ENCODE measurements at regions not wholly inside any gene's neighbourhood (a gene's known extent, or its start where the extent isn't known, plus 50 kb on each side); places are given as distances from the start of the nearest gene placed in this dataset.
"Not testable (repeated sequence)": the region's sequence is repeated elsewhere in the genome, so short reads cannot be mapped to it uniquely, and the experiment has no call there.

DNA sequence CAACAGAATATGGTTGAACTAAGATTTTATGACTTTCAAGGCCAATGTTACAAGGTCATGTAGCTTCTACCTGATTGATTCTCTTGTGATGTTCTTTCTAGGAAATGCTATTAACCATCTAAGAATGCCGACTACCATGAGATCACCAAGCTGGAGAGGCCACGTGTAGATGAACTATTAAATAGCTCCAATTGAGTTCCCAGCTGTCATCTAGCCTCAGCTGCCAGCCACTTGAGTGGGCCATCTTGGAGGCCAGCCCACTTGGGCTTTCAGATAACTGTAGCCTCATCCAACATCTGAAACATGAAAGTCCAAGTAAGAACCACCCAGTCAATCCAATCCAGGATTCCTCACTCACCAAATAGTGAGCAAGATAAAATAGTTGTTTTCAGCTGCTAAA, 376.9 kb upstream of the TMEFF2 start:
- Histone ChIP-seq H3K4me1 (replicated peaks) (no peaks in the 10 kb centered on the region), H3K36me3 (no peaks in the 10 kb centered on the region), H3K27ac (no peak overlapping the region), H3K27me3 (replicated peaks) (no peaks in the 10 kb centered on the region), H3K4me3 (no peak overlapping the region), H3K9me3 (replicated peaks) (no peaks in the 10 kb centered on the region)
- DNase-seq (ENCODE audit: low read depth in 1 of 2, low spot score in 2 of 2) = no peak

- no peak overlapping the region for H3K4me3 ChIP-seq
- no peak for DNase-seq (ENCODE audit: low read depth in 1 of 2, low spot score in 2 of 2)
- no peaks in the 10 kb centered on the region for H3K36me3 ChIP-seq
- H3K27ac ChIP-seq = no peak overlapping the region
- no peaks in the 10 kb centered on the region for H3K27me3 ChIP-seq (replicated peaks)
- H3K9me3 ChIP-seq (replicated peaks) = no peaks in the 10 kb centered on the region
- H3K4me1 ChIP-seq (replicated peaks) = no peaks in the 10 kb centered on the region
Observed at GRCh38 chr2:192570788-192571187, 376.1 kb upstream of the TMEFF2 start.

DNA sequence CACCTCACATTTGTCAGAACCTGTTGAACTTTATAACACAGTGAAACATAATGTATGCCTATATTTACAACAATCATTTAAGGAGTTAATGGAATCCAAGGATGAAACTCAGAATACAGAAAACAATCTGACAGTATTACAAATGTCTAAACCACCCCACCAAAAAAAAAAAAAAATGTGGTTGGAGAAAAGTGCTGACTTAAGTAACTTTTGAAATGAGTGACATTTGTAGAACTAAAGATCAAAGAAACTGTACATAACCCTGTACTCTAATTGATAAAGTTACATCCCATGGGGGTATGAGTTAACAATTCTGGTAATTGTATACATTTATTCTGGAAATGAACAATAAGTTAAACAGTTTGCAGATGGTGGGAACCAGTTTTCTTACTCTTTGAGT, 372.1 kb upstream of the TMEFF2 start:
- no peak overlapping the region for H3K27ac ChIP-seq
- H3K36me3 ChIP-seq = no peaks in the 10 kb centered on the region
- no peaks in the 10 kb centered on the region for H3K4me1 ChIP-seq (replicated peaks)
- DNase-seq (ENCODE audit: low read depth in 1 of 2, low spot score in 2 of 2) = no peak
- no peaks in the 10 kb centered on the region for H3K9me3 ChIP-seq (replicated peaks)
- no peaks in the 10 kb centered on the region for H3K27me3 ChIP-seq (replicated peaks)
- no peak overlapping the region for H3K4me3 ChIP-seq

GRCh38 chr2:192560326-192560725, 365.6 kb upstream of the TMEFF2 start:
- no peaks in the 10 kb centered on the region for H3K27me3 ChIP-seq (replicated peaks)
- no peaks in the 10 kb centered on the region for H3K36me3 ChIP-seq
- H3K4me3 ChIP-seq = no peak overlapping the region
- no peak for DNase-seq (ENCODE audit: low read depth in 1 of 2, low spot score in 2 of 2)
- no peaks in the 10 kb centered on the region for H3K4me1 ChIP-seq (replicated peaks)
- no peak overlapping the region for H3K27ac ChIP-seq
- no peaks in the 10 kb centered on the region for H3K9me3 ChIP-seq (replicated peaks)

DNA sequence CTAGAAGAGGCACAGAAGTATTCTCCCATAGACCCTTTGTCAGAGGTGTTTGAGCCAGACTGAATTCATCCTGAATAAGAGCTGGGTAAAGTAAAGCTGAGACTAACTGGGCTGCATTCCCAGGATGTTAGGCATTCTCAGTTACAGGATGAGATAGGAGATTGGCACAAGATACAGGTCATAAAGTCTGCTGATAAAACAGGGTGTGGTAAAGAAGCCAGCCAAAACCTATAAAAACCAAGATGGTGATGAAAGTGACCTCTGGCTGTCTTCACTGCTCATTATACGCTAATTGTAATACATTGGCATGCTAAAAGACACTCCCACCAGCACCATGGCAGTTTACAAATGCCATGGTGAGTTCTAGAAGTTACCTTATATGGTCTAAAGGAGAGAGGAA, 364.9 kb upstream of the TMEFF2 start:
- DNase-seq (ENCODE audit: low read depth in 1 of 2, low spot score in 2 of 2) = no peak
- H3K27me3 ChIP-seq (replicated peaks) = no peaks in the 10 kb centered on the region

DNA sequence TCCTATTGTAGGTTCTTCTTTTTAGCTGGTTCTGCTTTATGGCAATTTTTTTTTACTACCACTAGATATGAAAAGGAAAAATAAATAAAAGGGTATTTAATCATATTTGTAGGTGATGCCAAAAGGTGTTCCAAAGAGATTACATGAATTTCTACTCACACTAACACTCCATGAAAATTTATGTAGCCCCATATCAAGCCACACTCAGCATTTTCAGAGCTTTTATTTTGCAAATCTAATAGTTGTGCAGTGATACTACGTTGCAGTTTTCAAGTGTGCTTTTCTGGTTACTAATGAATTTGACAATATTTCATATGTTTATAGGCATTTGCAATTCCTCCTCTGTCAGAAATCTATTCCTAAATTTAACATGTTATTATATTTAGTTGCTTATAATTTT, 363.9 kb upstream of the TMEFF2 start:
- no peaks in the 10 kb centered on the region for H3K4me1 ChIP-seq (replicated peaks)
- no peak for DNase-seq (ENCODE audit: low read depth in 1 of 2, low spot score in 2 of 2)
- H3K27me3 ChIP-seq (replicated peaks) = no peaks in the 10 kb centered on the region
- H3K27ac ChIP-seq = no peak overlapping the region
- no peaks in the 10 kb centered on the region for H3K36me3 ChIP-seq
- no peak overlapping the region for H3K4me3 ChIP-seq
- H3K9me3 ChIP-seq (replicated peaks) = no peaks in the 10 kb centered on the region

More for the DNA sequence above, 364.9 kb upstream of the TMEFF2 start:
- H3K27ac ChIP-seq = no peak overlapping the region
- no peaks in the 10 kb centered on the region for H3K9me3 ChIP-seq (replicated peaks)
- no peaks in the 10 kb centered on the region for H3K36me3 ChIP-seq
- no peaks in the 10 kb centered on the region for H3K4me1 ChIP-seq (replicated peaks)
- no peak overlapping the region for H3K4me3 ChIP-seq

DNA sequence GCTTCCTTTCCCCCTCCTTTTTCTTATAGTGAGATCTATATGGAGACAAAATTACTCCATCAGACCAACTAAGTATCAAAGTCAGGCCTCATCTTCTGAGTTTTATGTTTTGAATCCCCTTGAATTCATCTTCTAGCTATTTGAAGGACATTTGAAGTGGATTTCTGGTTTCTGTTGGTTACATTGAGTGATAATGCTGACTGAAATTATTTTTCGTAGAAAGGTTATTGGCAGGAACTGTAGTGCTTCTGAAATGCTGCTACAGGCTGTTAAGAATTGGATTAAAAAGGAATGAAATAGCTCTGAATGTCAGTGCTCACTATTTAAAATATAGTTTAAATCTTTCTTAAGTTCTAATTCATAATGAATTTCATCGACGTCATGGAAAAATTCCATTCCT, 361.0 kb upstream of the TMEFF2 start:
- no peaks in the 10 kb centered on the region for H3K27me3 ChIP-seq (replicated peaks)
- no peak for DNase-seq (ENCODE audit: low read depth in 1 of 2, low spot score in 2 of 2)
- H3K9me3 ChIP-seq (replicated peaks) = no peaks in the 10 kb centered on the region
- H3K4me1 ChIP-seq (replicated peaks) = no peaks in the 10 kb centered on the region
- H3K36me3 ChIP-seq = no peaks in the 10 kb centered on the region
- no peak overlapping the region for H3K4me3 ChIP-seq
- H3K27ac ChIP-seq = no peak overlapping the region

DNA sequence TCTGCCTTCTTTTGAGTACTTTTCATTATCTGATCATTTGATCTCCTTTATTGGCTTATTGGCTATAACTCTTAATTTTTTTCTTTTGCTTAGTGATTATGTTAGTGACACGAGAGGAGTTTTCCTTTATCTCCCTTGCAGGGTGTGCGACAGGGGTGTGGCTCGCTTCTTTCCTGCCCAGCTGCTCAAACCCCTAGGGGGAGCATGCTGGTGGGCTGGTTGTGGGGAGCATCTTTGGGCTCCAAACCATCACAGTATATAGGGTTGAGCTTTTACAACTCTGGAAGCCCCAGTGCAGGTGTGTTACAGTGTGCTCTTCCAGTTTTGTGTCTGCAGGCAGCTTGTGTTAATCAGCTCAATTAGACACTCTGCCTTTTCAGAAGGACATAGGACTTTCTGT, 357.0 kb upstream of the TMEFF2 start:
- Histone ChIP-seq H3K9me3 (replicated peaks) (no peaks in the 10 kb centered on the region), H3K27me3 (replicated peaks) (no peaks in the 10 kb centered on the region), H3K4me3 (no peak overlapping the region), H3K36me3 (no peaks in the 10 kb centered on the region), H3K27ac (no peak overlapping the region), H3K4me1 (replicated peaks) (no peaks in the 10 kb centered on the region)
- no peak for DNase-seq (ENCODE audit: low read depth in 1 of 2, low spot score in 2 of 2)

GRCh38 chr2:192546565-192546964, 351.8 kb upstream of the TMEFF2 start:
- Histone ChIP-seq H3K9me3 (replicated peaks) (no peaks in the 10 kb centered on the region), H3K4me3 (no peak overlapping the region)
- no peak for DNase-seq (ENCODE audit: low read depth in 1 of 2, low spot score in 2 of 2)

DNA sequence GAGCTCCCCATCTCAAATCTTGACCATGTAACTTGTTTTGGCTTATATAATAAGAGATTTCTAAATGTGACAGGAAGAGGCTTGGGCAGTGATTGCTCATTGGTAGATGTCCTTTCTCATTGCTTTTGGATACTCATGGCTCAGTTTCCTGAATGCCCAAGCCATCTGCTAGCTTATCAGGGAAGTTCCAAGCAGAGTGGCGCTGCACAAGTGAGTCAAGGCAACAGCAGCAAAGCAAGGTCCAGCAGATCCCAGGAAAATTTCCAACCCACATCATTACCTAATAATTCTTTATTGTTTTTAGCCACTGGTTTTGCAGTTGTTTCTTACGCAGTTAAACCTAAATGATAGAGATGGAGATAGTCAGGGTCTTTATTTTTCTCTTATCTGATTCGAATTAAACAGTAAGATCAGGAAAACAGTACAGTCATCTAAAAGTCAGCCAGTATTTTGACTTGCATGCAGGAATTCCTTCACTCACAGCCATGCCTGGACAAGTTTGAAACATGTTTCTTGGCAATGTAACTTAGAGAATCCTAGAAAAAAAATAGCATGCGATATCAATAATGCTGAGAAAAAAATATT, 349.7 kb upstream of the TMEFF2 start:
- Histone ChIP-seq H3K9me3 (replicated peaks) (no peaks in the 10 kb centered on the region), H3K4me3 (no peak overlapping the region), H3K4me1 (replicated peaks) (no peaks in the 10 kb centered on the region), H3K36me3 (no peaks in the 10 kb centered on the region), H3K27me3 (replicated peaks) (no peaks in the 10 kb centered on the region), H3K27ac (no peak overlapping the region)
- no peak for DNase-seq (ENCODE audit: low read depth in 1 of 2, low spot score in 2 of 2)

More at GRCh38 chr2:192546565-192546964, 351.8 kb upstream of the TMEFF2 start:
- no peak overlapping the region for H3K27ac ChIP-seq
- no peaks in the 10 kb centered on the region for H3K4me1 ChIP-seq (replicated peaks)
- no peaks in the 10 kb centered on the region for H3K27me3 ChIP-seq (replicated peaks)
- H3K36me3 ChIP-seq = no peaks in the 10 kb centered on the region

GRCh38 chr2:192542148-192543066, 347.7 kb upstream of the TMEFF2 start:
- H3K4me1 ChIP-seq (replicated peaks); H3K4me3 ChIP-seq; H3K36me3 ChIP-seq; H3K9me3 ChIP-seq (replicated peaks); H3K27me3 ChIP-seq (replicated peaks); DNase-seq (ENCODE audit: low read depth in 1 of 2, low spot score in 2 of 2); H3K27ac ChIP-seq: not testable (repeated sequence)

DNA sequence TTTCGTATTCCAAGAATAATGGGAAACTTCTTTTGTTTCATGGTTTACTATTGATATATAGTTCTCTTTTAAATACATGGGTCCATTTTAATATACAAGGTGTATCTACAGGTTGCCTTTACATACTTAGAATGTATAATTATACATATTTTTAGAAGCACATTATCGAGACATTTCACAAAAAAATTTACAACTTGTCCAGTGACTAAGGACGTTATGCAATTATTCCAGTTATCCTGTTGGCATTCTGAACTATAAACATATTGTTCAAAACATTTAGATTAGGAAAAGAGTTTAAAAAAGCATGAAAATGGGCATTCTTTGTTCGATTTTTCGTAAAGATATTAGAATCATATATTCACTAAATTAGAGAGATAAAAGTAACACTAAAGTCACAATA, 344.6 kb upstream of the TMEFF2 start:
- Histone ChIP-seq H3K36me3 (no peaks in the 10 kb centered on the region), H3K27ac (no peak overlapping the region), H3K4me1 (replicated peaks) (no peaks in the 10 kb centered on the region), H3K9me3 (replicated peaks) (no peaks in the 10 kb centered on the region), H3K27me3 (replicated peaks) (no peaks in the 10 kb centered on the region), H3K4me3 (no peak overlapping the region)
- DNase-seq (ENCODE audit: low read depth in 1 of 2, low spot score in 2 of 2) = no peak

GRCh38 chr2:192536922-192537624, 342.3 kb upstream of the TMEFF2 start:
- no peak for DNase-seq (ENCODE audit: low read depth in 1 of 2, low spot score in 2 of 2)
- no peaks in the 10 kb centered on the region for H3K9me3 ChIP-seq (replicated peaks)
- H3K36me3 ChIP-seq = no peaks in the 10 kb centered on the region
- no peaks in the 10 kb centered on the region for H3K27me3 ChIP-seq (replicated peaks)
- H3K4me3 ChIP-seq = no peak overlapping the region
- H3K27ac ChIP-seq = no peak overlapping the region
- H3K4me1 ChIP-seq (replicated peaks) = no peaks in the 10 kb centered on the region

All from SJSA1 (cell line).